HL-60 (cell line): ENCODE measurements at regions not wholly inside any gene's neighbourhood (a gene's known extent, or its start where the extent isn't known, plus 50 kb on each side); places are given as distances from the start of the nearest gene placed in this dataset.

Source experiments
- DNase-seq, 2 experiments: peaks; one replicate each; pipeline ENCODE4 v3.0.0-alpha.2; 2010 to 2020; ENCODE audit warnings: low read depth in 1 of 2, low spot score in 1 of 2
- H3K27ac ChIP-seq: fragments of 250-450 bp; sonication (Bioruptor Pico); replicated peaks from 2 replicates; pipeline ENCODE4 v1.5.1; 2020; ENCODE audit warnings: mild to moderate bottlenecking, moderate library complexity
- H3K27me3 ChIP-seq: fragments of 250-450 bp; sonication (Bioruptor Pico); 2 replicates; pipeline ENCODE4 v1.5.1; 2021; ENCODE audit warnings: mild to moderate bottlenecking, moderate library complexity; ENCODE audit not compliant: insufficient read depth, poor library complexity, severe bottlenecking
- H3K4me3 ChIP-seq: replicated peaks from 2 replicates; pipeline ENCODE4 v1.5.1; 2011; ENCODE audit warnings: mild to moderate bottlenecking, control low read depth, low read length; ENCODE audit not compliant: insufficient read depth
- CTCF ChIP-seq: IDR thresholded peaks from one replicate; pipeline ENCODE4 v1.5.1; 2011; ENCODE audit warnings: low read length, control low read depth, inconsistent platforms; ENCODE audit not compliant: insufficient read depth
- GABPA ChIP-seq: IDR thresholded peaks from 2 replicates; pipeline ENCODE4 v1.6.1; 2012; ENCODE audit warnings: low read depth
- POLR2AphosphoS5 ChIP-seq: IDR thresholded peaks from 2 replicates; pipeline ENCODE4 v1.6.1; 2012; ENCODE audit warnings: low read depth
- REST ChIP-seq: IDR thresholded peaks from 2 replicates; pipeline ENCODE4 v1.6.1; 2012; ENCODE audit warnings: low read depth; ENCODE audit not compliant: insufficient replicate concordance
- SPI1 ChIP-seq: IDR thresholded peaks from 2 replicates; pipeline ENCODE4 v1.6.1; 2012; ENCODE audit warnings: low read depth, mild to moderate bottlenecking, borderline replicate concordance

GRCh38 chr9:1454211-1454610 lies 404.1 kb downstream of the DMRT2 start:
- TF ChIP-seq POLR2AphosphoS5, result no peak
- no peak for TF ChIP-seq CTCF
- no peak for TF ChIP-seq GABPA
- TF ChIP-seq REST, result no peak
- no peak for TF ChIP-seq SPI1
- no peak overlapping the region for H3K4me3 ChIP-seq
- DNase-seq, result no peak
- no peaks in the 10 kb centered on the region for H3K27me3 ChIP-seq
- H3K27ac ChIP-seq, result no peak overlapping the region

- no peak for DNase-seq
These were observed 404.6 kb downstream of the DMRT2 start for GRCh38 chr9:1454616-1455347.

More at GRCh38 chr9:1454616-1455347, 404.6 kb downstream of the DMRT2 start:
- H3K27me3 ChIP-seq, result no peaks in the 10 kb centered on the region
- no peak overlapping the region for H3K4me3 ChIP-seq
- TF ChIP-seq SPI1, result no peak
- no peak for TF ChIP-seq REST
- no peak for TF ChIP-seq POLR2AphosphoS5
- no peak for TF ChIP-seq CTCF
- no peak for TF ChIP-seq GABPA
- no peak overlapping the region for H3K27ac ChIP-seq
